Fibroblast of the conjunctiva (primary cell): ENCODE measurements at regions not wholly inside any gene's neighbourhood (a gene's known extent, or its start where the extent isn't known, plus 50 kb on each side); places are given as distances from the start of the nearest gene placed in this dataset.

Experiments
- DNase-seq: peaks from one replicate; pipeline ENCODE4 v3.0.0-alpha.2; 2010; ENCODE audit warnings: low read depth

DNA sequence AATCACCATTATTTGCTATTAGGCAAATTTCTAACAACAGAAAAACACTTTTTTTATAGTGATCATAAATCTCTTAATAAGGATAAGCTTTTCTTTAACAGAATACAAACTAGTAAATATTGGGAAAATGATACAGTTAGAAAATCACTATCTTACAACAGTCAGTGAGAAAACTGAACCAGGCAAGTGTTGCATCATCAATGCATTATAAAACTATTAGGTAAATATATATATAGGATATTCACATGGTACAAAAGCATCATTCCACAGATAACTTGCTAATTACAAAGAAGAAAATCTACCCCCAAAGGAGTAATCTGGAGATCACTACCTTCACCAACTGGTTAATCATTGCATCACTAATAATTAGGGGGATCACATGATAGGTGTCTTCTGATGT is 652.1 kb downstream of the HACE1 start:
- no peak for DNase-seq

- no peak for DNase-seq
These were observed 658.2 kb downstream of the HACE1 start for GRCh38 chr6:104201557-104201956.

DNA sequence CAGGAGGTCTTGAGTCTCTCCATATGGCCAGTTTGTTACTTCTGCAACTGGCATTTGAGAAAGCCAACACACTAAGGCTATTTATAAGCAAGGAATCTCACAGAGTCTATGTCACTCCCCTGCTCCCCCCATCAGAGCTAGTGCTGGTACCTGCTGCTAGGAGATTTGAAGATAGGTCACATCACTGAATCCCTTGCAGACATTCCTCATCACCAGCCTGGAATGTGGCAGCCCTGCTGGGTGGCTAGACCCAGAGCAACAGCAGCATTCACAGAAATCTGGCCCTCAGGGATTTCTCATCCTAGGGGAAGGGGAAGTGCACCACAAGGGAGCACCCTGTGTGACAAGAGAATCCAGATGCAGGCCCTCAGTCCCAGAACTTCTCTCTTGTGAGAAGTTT is 672.1 kb downstream of the HACE1 start:
- DNase-seq: no peak

DNA sequence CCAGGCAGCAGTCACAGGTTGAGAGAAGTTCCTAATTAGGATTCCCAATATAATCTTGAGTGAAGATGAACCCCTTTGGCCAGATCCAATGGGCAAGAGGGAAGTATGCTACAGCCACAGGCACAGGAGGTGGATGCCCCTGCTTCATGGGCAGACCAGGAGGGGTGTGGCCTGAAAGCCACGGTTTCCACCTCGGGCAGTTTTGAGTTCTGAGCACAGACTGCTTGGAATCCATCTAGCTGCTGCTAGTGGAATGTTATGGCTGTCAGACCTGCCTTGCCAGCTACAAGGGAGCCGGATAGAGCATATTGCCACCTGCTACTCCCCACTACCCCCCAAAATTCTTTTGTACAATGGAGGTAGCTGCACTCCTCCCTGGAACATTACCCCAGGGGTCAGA is 672.9 kb downstream of the HACE1 start:
- no peak for DNase-seq

- DNase-seq: no peak
These were observed 675.8 kb downstream of the HACE1 start for GRCh38 chr6:104183816-104184435.

DNA sequence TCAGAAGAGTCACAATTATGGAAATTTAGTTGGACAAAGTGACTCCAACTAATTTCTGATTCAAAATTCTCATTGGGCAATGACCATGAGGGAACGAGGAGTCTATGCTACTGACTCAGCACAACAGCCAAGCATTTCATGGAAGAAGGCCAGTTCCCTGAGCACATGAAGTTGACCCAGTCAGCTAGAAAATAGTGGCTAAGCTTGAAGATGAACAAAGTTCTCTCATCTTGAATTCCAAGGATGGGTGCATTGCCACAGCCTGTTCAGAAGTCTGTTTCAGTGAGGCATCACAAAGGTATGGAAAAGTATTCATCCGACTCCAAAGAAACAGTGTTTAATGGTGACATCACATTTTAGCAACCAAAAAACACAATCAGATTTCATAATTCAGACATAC is 676.9 kb downstream of the HACE1 start:
- peak; percentile 38 for DNase-seq

DNA sequence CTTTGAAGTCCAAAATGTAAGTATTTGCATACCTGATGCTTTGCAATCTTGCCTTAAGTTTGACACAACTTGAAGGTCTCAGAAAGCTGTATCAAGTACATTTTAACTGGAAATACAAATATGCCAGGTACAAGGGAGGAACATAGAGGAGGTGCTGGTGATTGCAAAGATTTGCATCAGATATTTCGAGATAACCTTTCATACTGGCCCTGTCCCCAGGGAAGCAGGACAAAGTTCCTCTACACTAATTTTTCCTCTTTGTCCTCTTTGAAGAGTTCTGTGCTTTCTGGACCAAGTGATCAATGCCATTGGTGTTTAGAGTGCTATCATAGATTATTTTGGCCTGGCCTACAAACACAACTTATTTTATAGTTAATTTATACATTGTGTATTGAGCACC is 686.1 kb downstream of the HACE1 start:
- DNase-seq: no peak

DNA sequence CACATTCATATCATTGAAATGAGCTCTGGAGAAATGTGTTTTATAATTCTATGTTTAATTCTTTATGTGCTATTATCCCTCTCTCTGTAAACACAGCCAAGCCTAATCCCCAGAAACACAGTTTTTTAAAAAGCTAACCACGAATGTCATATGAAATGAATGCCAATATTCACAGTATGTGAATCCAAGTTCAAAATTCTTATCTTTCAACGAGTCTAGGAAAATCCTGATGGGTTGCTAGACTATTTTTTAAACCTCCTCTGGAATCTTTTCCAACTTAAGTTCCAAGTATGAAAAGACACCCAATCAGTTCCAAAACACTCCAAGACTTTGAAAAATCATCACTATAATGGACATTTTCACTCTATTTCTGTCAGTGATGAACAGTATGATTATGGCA is 689.3 kb downstream of the HACE1 start:
- no peak for DNase-seq

GRCh38 chr6:104166055-104166668 is 693.6 kb downstream of the HACE1 start:
- no peak for DNase-seq

DNA sequence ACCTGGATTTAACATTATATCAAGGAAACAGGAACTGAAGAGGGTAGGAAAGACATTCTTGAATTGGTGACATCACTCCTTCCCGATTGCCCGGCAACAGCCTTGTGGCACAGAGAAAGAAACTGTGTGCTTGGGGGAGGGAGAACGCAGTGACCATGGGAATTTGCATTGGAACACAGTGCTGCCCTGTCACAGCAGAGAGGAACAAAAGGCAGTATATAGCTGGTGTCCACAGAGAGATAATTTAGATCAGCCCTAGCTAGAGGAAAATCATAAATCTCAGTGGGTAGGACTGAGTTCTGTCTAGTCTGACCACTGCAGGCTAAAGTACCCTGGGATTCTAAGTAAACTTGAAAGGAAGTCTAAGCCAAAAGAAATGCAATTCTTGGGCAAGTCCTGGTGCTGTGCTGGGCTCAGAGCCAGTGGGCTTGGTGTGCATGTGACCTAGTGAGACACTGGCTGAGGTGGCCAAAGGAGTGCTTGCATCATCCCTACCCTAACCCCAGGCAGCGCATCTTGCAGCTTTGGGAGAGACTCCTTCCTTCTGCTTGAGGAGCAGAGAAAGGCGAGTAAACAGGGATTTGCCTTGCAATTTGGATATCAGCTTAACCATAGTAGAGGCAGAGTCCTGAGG is 697.6 kb downstream of the HACE1 start:
- DNase-seq: peak; percentile 89

- DNase-seq: no peak
These were observed 700.6 kb downstream of the HACE1 start for GRCh38 chr6:104159045-104159618.

- no peak for DNase-seq
These were observed 716.0 kb downstream of the HACE1 start for GRCh38 chr6:104143757-104144156.

DNA sequence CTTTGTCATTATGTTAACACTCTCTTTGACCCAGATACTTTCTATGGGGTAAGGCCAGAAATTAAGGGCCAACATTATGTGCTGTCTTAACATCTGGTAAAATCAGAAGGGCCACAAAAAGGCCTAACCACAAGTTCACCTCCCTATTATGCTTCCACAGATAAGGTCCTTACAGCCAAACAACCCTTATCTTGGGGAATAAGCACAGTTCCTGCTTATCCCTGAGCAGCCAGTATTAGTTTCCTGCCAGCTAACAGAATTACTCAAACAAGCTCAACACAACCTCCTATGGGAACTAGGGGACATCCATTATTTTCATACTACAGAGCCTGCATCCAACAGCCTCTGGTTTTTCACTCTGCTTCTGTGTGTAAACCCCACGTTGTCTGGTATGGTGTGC is 724.8 kb downstream of the HACE1 start:
- no peak for DNase-seq

- DNase-seq: no peak
These were observed 729.4 kb downstream of the HACE1 start for GRCh38 chr6:104130343-104130742.

DNA sequence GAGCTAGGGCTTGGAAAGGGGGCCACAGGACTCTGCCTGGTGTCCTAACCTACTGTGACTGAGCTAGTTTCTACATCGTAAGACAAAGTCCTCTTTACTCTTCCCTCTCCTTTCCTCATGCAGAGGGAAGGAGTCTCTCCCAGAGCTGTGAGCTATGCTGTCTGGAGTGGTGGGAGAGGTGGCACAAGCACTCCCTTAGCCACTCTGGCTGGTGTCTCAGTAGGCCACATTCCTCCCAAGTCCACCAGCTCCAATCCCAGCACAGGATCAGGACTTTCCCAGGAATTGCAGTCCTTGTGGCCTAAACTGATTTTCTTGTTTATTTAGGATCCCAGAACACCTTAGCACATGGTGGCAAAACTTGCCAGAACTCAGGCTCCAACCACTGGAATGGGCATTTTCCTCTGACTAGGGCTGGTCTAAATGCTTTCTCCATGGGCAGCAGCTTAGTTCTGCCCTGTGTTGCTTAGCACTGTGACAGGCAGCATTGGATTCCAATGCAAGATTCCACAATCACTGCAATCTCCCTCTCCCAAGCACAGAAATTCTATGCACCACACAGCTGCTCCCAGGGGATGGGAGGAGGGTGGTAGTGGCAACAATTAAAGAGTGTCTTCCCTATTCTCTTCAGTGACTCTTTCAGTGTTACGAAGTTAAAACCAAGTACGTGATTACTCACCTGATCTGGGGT is 733.3 kb downstream of the HACE1 start:
- DNase-seq: no peak

- no peak for DNase-seq
These were observed 736.5 kb downstream of the HACE1 start for GRCh38 chr6:104123227-104123626.

- peak; percentile 1 for DNase-seq
These were observed 741.4 kb downstream of the HACE1 start for GRCh38 chr6:104118274-104118673.

- DNase-seq: no peak
These were observed 749.9 kb downstream of the HACE1 start for GRCh38 chr6:104109806-104110205.

DNA sequence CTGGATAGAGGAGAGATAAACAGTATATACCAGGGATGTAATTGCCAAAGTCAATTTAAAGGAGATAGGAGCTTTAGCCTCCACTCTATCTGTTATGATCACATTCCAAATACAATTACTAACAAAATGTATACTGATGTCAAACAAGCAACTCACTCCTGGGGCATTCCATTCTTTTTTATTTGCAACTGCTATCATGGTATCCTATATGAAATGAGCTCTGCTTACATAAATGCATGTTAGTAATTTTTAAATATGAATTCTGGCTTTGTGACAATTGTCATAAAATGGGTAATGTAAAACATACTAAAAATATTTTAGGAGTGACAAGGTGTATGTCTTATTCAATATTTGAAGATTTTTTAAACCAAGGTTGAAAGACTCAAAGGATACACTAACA is 751.1 kb downstream of the HACE1 start:
- DNase-seq: no peak

DNA sequence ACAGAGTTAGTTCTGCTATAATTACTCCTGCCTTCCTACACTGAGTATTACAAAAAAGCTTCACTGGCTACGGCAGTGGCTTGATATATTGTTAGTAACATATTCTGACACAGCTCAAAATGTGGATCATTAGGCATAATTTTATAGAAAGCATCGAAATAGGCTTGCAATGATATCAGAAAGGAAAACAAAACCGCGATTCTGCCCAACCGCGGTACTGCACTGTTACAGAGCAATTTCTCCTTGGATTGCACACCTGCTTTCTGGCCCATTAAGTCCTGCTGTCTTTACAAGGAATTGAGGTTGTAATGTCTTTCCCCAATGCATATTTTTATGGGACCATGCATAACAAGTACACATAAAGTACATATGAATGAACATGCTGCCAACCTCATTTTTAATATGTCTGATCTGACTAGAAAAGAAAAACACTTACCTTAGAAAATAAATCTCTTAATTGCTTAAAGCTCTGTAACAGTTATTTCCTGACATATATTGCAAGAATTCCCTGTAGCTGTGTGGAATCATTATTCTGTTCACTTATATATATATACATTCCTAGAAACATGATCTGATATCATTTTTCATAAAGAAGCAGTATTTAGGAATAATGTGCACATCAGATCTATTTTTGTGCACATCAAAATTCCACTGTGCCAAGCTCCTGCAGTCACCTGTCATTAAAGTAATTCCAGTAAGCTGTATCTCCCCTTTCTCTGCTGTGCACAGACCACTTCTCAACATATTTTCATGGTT is 763.9 kb downstream of the HACE1 start:
- DNase-seq: no peak

- no peak for DNase-seq
These were observed 772.0 kb downstream of the HACE1 start for GRCh38 chr6:104087765-104088164.

DNA sequence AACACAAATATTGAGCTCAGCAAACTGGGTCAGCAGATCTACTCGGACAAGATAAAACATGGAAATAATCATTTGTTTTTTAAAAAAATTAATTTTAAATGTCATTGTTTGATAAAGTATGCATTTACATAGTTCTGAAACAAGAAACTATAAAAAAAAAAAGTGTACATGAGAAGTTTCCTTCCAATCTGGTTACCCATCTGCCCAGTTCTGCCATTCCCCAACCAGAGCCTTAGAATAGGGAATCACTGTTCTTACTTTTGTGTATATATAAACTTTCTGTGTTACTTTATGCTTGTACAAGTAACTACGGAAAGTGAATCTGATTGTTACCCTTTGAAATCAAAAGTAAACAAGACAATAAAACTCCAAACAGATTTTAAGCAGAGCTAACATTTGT is 791.4 kb downstream of the HACE1 start:
- DNase-seq: no peak
